WTC11 (cell line): ENCODE measurements at regions not wholly inside any gene's neighbourhood (a gene's known extent, or its start where the extent isn't known, plus 50 kb on each side); places are given as distances from the start of the nearest gene placed in this dataset.

Source experiments
- ATAC-seq: fragments of 200-7000 bp; cut with Tn5 transposase; 2 replicates; pipeline ENCODE4 v1.10.0; 2021; ENCODE audit warnings: mild to moderate bottlenecking, moderate library complexity
- CTCF ChIA-PET: fragments of 300-600 bp; sonication (Branson Sonifier 250); formaldehyde crosslinking; loops from one replicate; lab custom pipeline; 2021; ENCODE audit warnings: antibody characterized with exemption; lab: Charles Lee
- POLR2A ChIA-PET: fragments of 350-600 bp; sonication (Branson Sonifier 250); formaldehyde crosslinking; loops from one replicate; lab custom pipeline; 2021; ENCODE audit warnings: antibody characterized with exemption; lab: Charles Lee
- DNase-seq: peaks from one replicate; pipeline ENCODE4 v3.0.0; 2021; ENCODE audit warnings: low spot score
- H3K27ac Mint-ChIP-seq: 2 replicates; pipeline ENCODE4 v1.8.0; 2021; ENCODE audit warnings: mixed read lengths
- H3K27me3 Mint-ChIP-seq: 2 replicates; pipeline ENCODE4 v1.8.0; 2021; ENCODE audit warnings: low read depth, mild to moderate bottlenecking, moderate library complexity, mixed read lengths
- H3K36me3 Mint-ChIP-seq: 2 replicates; pipeline ENCODE4 v1.8.0; 2021; ENCODE audit warnings: mixed read lengths
- H3K4me1 Mint-ChIP-seq: 2 replicates; pipeline ENCODE4 v1.8.0; 2022; ENCODE audit warnings: mixed read lengths
- H3K4me3 Mint-ChIP-seq: 2 replicates; pipeline ENCODE4 v1.8.0; 2021; ENCODE audit warnings: mild to moderate bottlenecking, moderate library complexity, mixed read lengths
- H3K9me3 Mint-ChIP-seq: 2 replicates; pipeline ENCODE4 v1.8.0; 2021; ENCODE audit warnings: mixed read lengths
- E2F5 ChIP-seq: sonication (generic); formaldehyde crosslinking; IDR thresholded peaks from 2 replicates; pipeline ENCODE4 v1.8.1; 2022; ENCODE audit warnings: mild to moderate bottlenecking, moderate library complexity, missing genetic modification reagents
- FOXK1 ChIP-seq: sonication (generic); formaldehyde crosslinking; IDR thresholded peaks from 2 replicates; pipeline ENCODE4 v1.8.0; 2022; ENCODE audit warnings: mild to moderate bottlenecking, moderate library complexity, missing genetic modification reagents
- HMGXB4 ChIP-seq: sonication (generic); formaldehyde crosslinking; IDR thresholded peaks from 2 replicates; pipeline ENCODE4 v1.8.1; 2023; ENCODE audit warnings: mild to moderate bottlenecking, moderate library complexity, missing genetic modification reagents
- IRF1 ChIP-seq: sonication (generic); formaldehyde crosslinking; IDR thresholded peaks from 2 replicates; pipeline ENCODE4 v1.8.0; 2023; ENCODE audit warnings: missing genetic modification reagents
- IRF2 ChIP-seq: sonication (generic); formaldehyde crosslinking; IDR thresholded peaks from 2 replicates; pipeline ENCODE4 v1.8.0; 2022; ENCODE audit warnings: low read depth, missing genetic modification reagents, borderline replicate concordance
- JAZF1 ChIP-seq: fragments of 250-450 bp; sonication (Bioruptor Pico); IDR thresholded peaks from 2 replicates; pipeline ENCODE4 v1.9.0; 2021; ENCODE audit warnings: moderate library complexity, mild to moderate bottlenecking, inconsistent platforms
- MXD4 ChIP-seq: fragments of 250-450 bp; sonication (Bioruptor Pico); IDR thresholded peaks from 2 replicates; pipeline ENCODE4 v1.8.0; 2021; ENCODE audit warnings: mild to moderate bottlenecking, moderate library complexity, borderline replicate concordance
- NR2C2 ChIP-seq: sonication (generic); formaldehyde crosslinking; IDR thresholded peaks from 2 replicates; pipeline ENCODE4 v1.8.0; 2022; ENCODE audit warnings: mild to moderate bottlenecking, missing genetic modification reagents
- SMAD4 ChIP-seq: sonication (generic); formaldehyde crosslinking; IDR thresholded peaks from 2 replicates; pipeline ENCODE4 v1.8.0; 2022; ENCODE audit warnings: mild to moderate bottlenecking, missing genetic modification reagents
- SOX15 ChIP-seq: fragments of 250-450 bp; sonication (Bioruptor Pico); IDR thresholded peaks from 2 replicates; pipeline ENCODE4 v1.9.0; 2021; ENCODE audit warnings: mild to moderate bottlenecking
- ZNF121 ChIP-seq: sonication (generic); formaldehyde crosslinking; IDR thresholded peaks from 2 replicates; pipeline ENCODE4 v1.8.0; 2023; ENCODE audit warnings: missing genetic modification reagents
- ZNF138 ChIP-seq: sonication (generic); formaldehyde crosslinking; conservative IDR thresholded peaks from 2 replicates; pipeline ENCODE4 v1.8.1; 2022; ENCODE audit warnings: mild to moderate bottlenecking, moderate library complexity, missing genetic modification reagents
- ZNF317 ChIP-seq: sonication (generic); formaldehyde crosslinking; IDR thresholded peaks from 2 replicates; pipeline ENCODE4 v1.8.1; 2023; ENCODE audit warnings: low read depth, mild to moderate bottlenecking, moderate library complexity, missing genetic modification reagents, borderline replicate concordance
- TF ChIP-seq, protein P1 (sequence below): sonication (generic); formaldehyde crosslinking; IDR thresholded peaks from 2 replicates; pipeline ENCODE4 v1.8.1; 2023; ENCODE audit warnings: mild to moderate bottlenecking, missing genetic modification reagents, borderline replicate concordance
- TF ChIP-seq, protein P2 (sequence below): fragments of 250-450 bp; sonication (Bioruptor Pico); IDR thresholded peaks from 2 replicates; pipeline ENCODE4 v1.9.0; 2021; ENCODE audit warnings: mild to moderate bottlenecking, borderline replicate concordance

- TF ChIP-seq SOX15 (no peak), ZNF317 (no peak), IRF2 (no peak), SMAD4 (no peak)
- TF ChIP-seq, all 79 proteins: peak for 0
These were observed 483.0 kb upstream of the AGTR1 start (continued) for GRCh38 chr3:148214705-148215104.

DNA sequence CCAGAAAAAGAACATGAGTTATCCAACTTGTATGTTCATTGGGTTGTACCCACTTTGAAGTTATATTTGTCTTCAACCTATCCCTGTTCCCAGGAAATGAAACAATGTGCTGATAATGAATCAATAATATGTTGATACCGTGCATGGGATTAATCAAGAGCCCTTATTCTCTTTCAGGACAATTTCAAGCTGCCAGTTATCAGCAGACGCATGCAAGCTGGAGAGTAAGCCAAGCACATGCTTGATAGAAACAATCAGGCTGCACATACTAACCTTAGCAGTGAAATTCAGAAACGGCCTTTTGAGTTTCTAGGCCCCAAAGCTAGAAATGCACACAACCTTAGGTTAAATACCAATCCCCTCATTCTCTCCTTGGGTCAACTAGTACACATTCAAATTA is 480.4 kb upstream of the AGTR1 start:
- Mint-ChIP-seq H3K36me3 (no peaks in the 10 kb centered on the region), H3K4me3 (no peak overlapping the region), H3K4me1 (peaks cover 5% of the 10 kb centered on the region), H3K9me3 (no peaks in the 10 kb centered on the region), H3K27me3 (no peaks in the 10 kb centered on the region; the same call in 1 of the 2 replicates), H3K27ac (no peak overlapping the region)
- DNase-seq (no peak), ATAC-seq (no peak)
- POLR2A ChIA-PET, result no interaction called here
- TF ChIP-seq IRF1 (CRISPR knock-in tag), result no peak
- no peak for TF ChIP-seq MXD4
- TF ChIP-seq E2F5 (CRISPR knock-in tag), result no peak
- no peak for TF ChIP-seq FOXK1 (CRISPR knock-in tag)
- TF ChIP-seq, protein P1, sequence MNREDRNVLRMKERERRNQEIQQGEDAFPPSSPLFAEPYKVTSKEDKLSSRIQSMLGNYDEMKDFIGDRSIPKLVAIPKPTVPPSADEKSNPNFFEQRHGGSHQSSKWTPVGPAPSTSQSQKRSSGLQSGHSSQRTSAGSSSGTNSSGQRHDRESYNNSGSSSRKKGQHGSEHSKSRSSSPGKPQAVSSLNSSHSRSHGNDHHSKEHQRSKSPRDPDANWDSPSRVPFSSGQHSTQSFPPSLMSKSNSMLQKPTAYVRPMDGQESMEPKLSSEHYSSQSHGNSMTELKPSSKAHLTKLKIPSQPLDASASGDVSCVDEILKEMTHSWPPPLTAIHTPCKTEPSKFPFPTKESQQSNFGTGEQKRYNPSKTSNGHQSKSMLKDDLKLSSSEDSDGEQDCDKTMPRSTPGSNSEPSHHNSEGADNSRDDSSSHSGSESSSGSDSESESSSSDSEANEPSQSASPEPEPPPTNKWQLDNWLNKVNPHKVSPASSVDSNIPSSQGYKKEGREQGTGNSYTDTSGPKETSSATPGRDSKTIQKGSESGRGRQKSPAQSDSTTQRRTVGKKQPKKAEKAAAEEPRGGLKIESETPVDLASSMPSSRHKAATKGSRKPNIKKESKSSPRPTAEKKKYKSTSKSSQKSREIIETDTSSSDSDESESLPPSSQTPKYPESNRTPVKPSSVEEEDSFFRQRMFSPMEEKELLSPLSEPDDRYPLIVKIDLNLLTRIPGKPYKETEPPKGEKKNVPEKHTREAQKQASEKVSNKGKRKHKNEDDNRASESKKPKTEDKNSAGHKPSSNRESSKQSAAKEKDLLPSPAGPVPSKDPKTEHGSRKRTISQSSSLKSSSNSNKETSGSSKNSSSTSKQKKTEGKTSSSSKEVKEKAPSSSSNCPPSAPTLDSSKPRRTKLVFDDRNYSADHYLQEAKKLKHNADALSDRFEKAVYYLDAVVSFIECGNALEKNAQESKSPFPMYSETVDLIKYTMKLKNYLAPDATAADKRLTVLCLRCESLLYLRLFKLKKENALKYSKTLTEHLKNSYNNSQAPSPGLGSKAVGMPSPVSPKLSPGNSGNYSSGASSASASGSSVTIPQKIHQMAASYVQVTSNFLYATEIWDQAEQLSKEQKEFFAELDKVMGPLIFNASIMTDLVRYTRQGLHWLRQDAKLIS (CRISPR knock-in tag), result no peak
- TF ChIP-seq HMGXB4 (CRISPR knock-in tag), result no peak
- no peak for TF ChIP-seq ZNF138
- TF ChIP-seq JAZF1 (CRISPR knock-in tag), result no peak
- TF ChIP-seq ZNF121 (CRISPR knock-in tag), result no peak
- no peak for TF ChIP-seq NR2C2 (CRISPR knock-in tag)
- TF ChIP-seq IRF2, result no peak
- TF ChIP-seq, protein P2, sequence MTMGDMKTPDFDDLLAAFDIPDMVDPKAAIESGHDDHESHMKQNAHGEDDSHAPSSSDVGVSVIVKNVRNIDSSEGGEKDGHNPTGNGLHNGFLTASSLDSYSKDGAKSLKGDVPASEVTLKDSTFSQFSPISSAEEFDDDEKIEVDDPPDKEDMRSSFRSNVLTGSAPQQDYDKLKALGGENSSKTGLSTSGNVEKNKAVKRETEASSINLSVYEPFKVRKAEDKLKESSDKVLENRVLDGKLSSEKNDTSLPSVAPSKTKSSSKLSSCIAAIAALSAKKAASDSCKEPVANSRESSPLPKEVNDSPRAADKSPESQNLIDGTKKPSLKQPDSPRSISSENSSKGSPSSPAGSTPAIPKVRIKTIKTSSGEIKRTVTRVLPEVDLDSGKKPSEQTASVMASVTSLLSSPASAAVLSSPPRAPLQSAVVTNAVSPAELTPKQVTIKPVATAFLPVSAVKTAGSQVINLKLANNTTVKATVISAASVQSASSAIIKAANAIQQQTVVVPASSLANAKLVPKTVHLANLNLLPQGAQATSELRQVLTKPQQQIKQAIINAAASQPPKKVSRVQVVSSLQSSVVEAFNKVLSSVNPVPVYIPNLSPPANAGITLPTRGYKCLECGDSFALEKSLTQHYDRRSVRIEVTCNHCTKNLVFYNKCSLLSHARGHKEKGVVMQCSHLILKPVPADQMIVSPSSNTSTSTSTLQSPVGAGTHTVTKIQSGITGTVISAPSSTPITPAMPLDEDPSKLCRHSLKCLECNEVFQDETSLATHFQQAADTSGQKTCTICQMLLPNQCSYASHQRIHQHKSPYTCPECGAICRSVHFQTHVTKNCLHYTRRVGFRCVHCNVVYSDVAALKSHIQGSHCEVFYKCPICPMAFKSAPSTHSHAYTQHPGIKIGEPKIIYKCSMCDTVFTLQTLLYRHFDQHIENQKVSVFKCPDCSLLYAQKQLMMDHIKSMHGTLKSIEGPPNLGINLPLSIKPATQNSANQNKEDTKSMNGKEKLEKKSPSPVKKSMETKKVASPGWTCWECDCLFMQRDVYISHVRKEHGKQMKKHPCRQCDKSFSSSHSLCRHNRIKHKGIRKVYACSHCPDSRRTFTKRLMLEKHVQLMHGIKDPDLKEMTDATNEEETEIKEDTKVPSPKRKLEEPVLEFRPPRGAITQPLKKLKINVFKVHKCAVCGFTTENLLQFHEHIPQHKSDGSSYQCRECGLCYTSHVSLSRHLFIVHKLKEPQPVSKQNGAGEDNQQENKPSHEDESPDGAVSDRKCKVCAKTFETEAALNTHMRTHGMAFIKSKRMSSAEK (CRISPR knock-in tag), result no peak
- CTCF ChIA-PET, result no interaction called here
